ENCODE measurements at regions not wholly inside any gene's neighbourhood (a gene's known extent, or its start where the extent isn't known, plus 50 kb on each side); places are given as distances from the start of the nearest gene placed in this dataset.

DNA sequence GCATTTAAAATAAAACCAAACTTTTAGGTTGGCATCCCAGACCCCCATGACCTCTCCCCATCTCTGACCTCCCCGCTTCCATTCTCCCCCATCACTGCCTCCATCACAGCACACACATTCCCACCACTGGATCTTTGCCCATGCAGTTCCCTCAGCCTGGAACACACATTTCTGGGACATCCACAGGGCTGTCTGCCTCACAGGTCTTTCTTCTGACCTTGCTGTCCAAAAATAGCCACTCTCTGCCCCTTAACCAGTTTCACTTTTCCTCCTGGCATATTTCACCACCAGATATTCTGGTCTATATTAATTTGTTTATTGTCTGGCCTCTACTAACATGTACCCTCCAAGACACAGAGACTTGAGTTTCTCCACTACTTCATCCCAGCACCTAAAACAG, 75.2 kb upstream of the PRDM11 start:
- in situ Hi-C loops (cut with MboI; ENCODE audit: low sequenced_read_pairs, unreplicated experiment), result no loop called here
- TF ChIP-seq CTCF (IDR thresholded peaks at IDR 0.05; ENCODE audit: borderline replicate concordance, control extremely low read depth, extremely low read depth, insufficient read depth, missing control alignments), result no peak
- DNase-seq (ENCODE audit: low spot score), result no peak

GRCh38 chr11:45073685-45074141, 72.7 kb upstream of the PRDM11 start:
- no peak for DNase-seq (ENCODE audit: low spot score)
- in situ Hi-C loops (cut with MboI; ENCODE audit: low sequenced_read_pairs, unreplicated experiment), result no loop called here

DNA sequence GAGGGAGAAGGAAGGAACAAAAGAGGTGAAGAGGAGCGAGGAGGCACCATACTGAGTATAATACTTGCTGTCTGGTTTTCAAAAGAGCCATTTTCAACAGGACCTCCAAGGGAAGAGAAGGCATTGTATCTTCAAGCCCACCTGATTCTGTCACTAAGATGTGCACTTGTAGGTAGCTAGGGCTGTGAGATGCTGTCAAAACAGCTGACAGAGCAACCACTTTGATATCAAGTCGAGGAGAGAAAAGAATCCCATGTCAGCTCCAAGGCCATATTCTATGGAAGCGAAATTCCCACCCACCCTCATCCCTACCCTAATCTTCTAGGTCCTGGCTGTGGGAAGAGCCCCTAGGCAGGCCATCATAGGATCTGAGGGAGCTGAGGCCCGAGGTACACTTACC, 70.9 kb upstream of the PRDM11 start:
- TF ChIP-seq CTCF (IDR thresholded peaks at IDR 0.05; ENCODE audit: borderline replicate concordance, control extremely low read depth, extremely low read depth, insufficient read depth, missing control alignments), result no peak
- in situ Hi-C loops (cut with MboI; ENCODE audit: low sequenced_read_pairs, unreplicated experiment), result no loop called here
- no peak for DNase-seq (ENCODE audit: low spot score)

More at GRCh38 chr11:45073685-45074141, 72.7 kb upstream of the PRDM11 start:
- no peak for TF ChIP-seq CTCF (IDR thresholded peaks at IDR 0.05; ENCODE audit: borderline replicate concordance, control extremely low read depth, extremely low read depth, insufficient read depth, missing control alignments)

DNA sequence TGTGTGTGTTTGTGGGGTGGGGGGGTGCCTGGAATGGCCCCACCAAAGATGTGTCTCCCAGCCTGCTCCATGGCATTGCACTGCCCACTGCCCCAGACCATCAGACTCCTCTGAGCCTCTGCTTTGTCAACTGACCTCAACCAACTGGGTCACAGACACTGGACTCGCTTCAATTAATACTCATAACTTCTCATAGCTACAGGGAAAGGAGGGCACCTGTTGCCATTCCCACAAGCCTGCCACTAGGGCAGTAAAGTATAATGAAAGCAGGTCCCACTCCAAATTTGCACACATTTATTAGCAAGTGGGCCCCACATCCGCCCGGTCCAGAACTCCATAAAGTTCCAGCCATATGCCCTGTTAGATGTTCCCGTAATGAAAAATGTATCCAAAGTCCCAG, 70.5 kb upstream of the PRDM11 start:
- in situ Hi-C loops (cut with MboI; ENCODE audit: low sequenced_read_pairs, unreplicated experiment), result no loop called here
- no peak for TF ChIP-seq CTCF (IDR thresholded peaks at IDR 0.05; ENCODE audit: borderline replicate concordance, control extremely low read depth, extremely low read depth, insufficient read depth, missing control alignments)
- DNase-seq (ENCODE audit: low spot score), result no peak

- no peak for TF ChIP-seq CTCF (IDR thresholded peaks at IDR 0.05; ENCODE audit: borderline replicate concordance, control extremely low read depth, extremely low read depth, insufficient read depth, missing control alignments)
- in situ Hi-C loops (cut with MboI; ENCODE audit: low sequenced_read_pairs, unreplicated experiment), result no loop called here
- no peak for DNase-seq (ENCODE audit: low spot score)
These were observed 69.7 kb upstream of the PRDM11 start for GRCh38 chr11:45076761-45077160.

- in situ Hi-C loops (cut with MboI; ENCODE audit: low sequenced_read_pairs, unreplicated experiment), result no loop called here
- no peak for TF ChIP-seq CTCF (IDR thresholded peaks at IDR 0.05; ENCODE audit: borderline replicate concordance, control extremely low read depth, extremely low read depth, insufficient read depth, missing control alignments)
- DNase-seq (ENCODE audit: low spot score), result no peak
These were observed 68.0 kb upstream of the PRDM11 start for GRCh38 chr11:45078236-45079074.

Data from GM13976 (cell line).